ENCODE measurements at regions not wholly inside any gene's neighbourhood (a gene's known extent, or its start where the extent isn't known, plus 50 kb on each side); places are given as distances from the start of the nearest gene placed in this dataset.

DNA sequence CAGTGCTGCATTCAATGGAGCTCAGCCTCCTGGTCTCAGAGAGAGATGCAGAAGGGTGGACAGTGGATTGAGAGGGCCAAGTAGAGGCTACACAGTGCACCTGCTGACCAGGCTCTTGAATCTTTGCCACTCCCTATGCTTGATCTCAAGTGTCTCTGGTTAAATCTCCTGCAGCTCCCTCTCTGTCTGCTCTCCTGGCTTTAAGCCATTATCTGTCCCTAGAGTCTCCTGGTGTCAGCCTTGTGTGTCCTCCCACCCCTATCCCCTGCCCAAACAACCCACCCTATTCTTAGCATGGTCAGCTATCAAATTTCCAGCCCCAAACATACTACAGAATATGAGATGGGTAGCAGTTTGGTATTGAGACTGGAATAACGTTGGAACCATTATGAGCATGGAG, 479.3 kb upstream of the CELF2 start:
- Histone ChIP-seq H3K4me2 (ENCODE audit: insufficient read depth, low read length) (no peak overlapping the region), H3K9me3 (replicated peaks; ENCODE audit: control insufficient read depth, insufficient read depth, low read length) (no peaks in the 10 kb centered on the region), H2AFZ (ENCODE audit: low read depth, low read length) (no peak overlapping the region), H3K9me1 (replicated peaks; ENCODE audit: control insufficient read depth, extremely low read depth, insufficient read depth, low read length) (no peaks in the 10 kb centered on the region), H3K27me3 (ENCODE audit: control insufficient read depth in 2 of 2, insufficient read depth in 2 of 2, low read length in 2 of 2) (no peaks in the 10 kb centered on the region), H4K20me1 (replicated peaks; ENCODE audit: control insufficient read depth, extremely low read depth, insufficient read depth, low read length) (no peaks in the 10 kb centered on the region), H3K79me2 (ENCODE audit: control insufficient read depth, insufficient read depth, low read length) (no peaks in the 10 kb centered on the region), H3K27ac (ENCODE audit: insufficient read depth, low read depth, low read length) (no peak overlapping the region), H3K36me3 (ENCODE audit: control insufficient read depth in 2 of 2, extremely low read depth in 1 of 2, insufficient read depth in 2 of 2, low read length in 2 of 2) (no peaks in the 10 kb centered on the region), H3K9ac (replicated peaks; ENCODE audit: extremely low read depth, insufficient read depth, low read length) (no peak overlapping the region), H3K4me1 (ENCODE audit: control insufficient read depth, extremely low read depth, insufficient read depth, low read length) (no peaks in the 10 kb centered on the region), H3K4me3 (replicated peaks in 1 of 3; ENCODE audit: insufficient read depth in 1 of 3, low read depth in 1 of 3, low read length in 3 of 3) (no peak overlapping the region)
- dilution Hi-C loops (cut with MboI; ENCODE audit: extremely low pct_ligation_motif_present, low sequenced_read_pairs) (no loop called here), intact Hi-C loops (cut with micrococcal nuclease) (no loop called here)
- ChIA-PET POLR2A (no interaction called here), CTCF (no interaction called here)
- no TSS peak for BruUV-seq (replicated peaks)
- TF ChIP-seq JUN (IDR thresholded peaks at IDR 0.05; ENCODE audit: borderline replicate concordance, insufficient read depth, insufficient read length, low read depth) = no peak
- no peak for TF ChIP-seq EZH2 (IDR thresholded peaks at IDR 0.05; ENCODE audit: borderline replicate concordance, low read depth, low read length, severe bottlenecking)
- no peak for TF ChIP-seq POLR2A (IDR thresholded peaks at IDR 0.05; ENCODE audit: low read depth, low read length)
- no peak for FAIRE-seq
- DNase-seq (ENCODE audit: low read depth, low spot score) = no peak

DNA sequence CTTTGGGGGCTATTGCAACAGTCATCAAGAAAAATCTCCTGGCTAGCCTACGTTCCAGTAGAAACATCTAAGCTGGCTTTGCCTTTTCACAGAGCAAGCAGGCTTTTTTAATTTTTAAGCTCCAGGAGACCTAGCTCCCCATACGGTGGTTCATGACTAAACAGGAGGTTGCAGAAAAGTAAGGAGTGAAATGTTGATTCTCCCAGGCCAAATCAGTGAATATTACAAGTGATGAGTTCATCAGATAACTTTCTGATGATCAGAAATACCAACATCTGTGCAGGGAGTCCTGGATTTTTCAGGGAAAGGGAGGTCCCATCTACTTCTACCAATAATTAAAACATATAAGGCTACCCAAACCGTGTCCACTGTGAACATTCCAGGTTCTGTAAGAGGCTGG, 477.3 kb upstream of the CELF2 start:
- H4K20me1 ChIP-seq (replicated peaks; ENCODE audit: control insufficient read depth, extremely low read depth, insufficient read depth, low read length) = no peaks in the 10 kb centered on the region
- CTCF ChIA-PET = no interaction called here
- no peak overlapping the region for H3K9ac ChIP-seq (replicated peaks; ENCODE audit: extremely low read depth, insufficient read depth, low read length)
- POLR2A ChIA-PET = no interaction called here
- H3K79me2 ChIP-seq (ENCODE audit: control insufficient read depth, insufficient read depth, low read length) = no peaks in the 10 kb centered on the region
- H3K4me2 ChIP-seq (ENCODE audit: insufficient read depth, low read length) = no peak overlapping the region
- no peaks in the 10 kb centered on the region for H3K9me3 ChIP-seq (replicated peaks; ENCODE audit: control insufficient read depth, insufficient read depth, low read length)
- no peak overlapping the region for H3K4me3 ChIP-seq (replicated peaks in 1 of 3; ENCODE audit: insufficient read depth in 1 of 3, low read depth in 1 of 3, low read length in 3 of 3)
- H3K36me3 ChIP-seq (ENCODE audit: control insufficient read depth in 2 of 2, extremely low read depth in 1 of 2, insufficient read depth in 2 of 2, low read length in 2 of 2) = no peaks in the 10 kb centered on the region
- intact Hi-C loops (cut with micrococcal nuclease) = no loop called here
- no peak overlapping the region for H3K27ac ChIP-seq (ENCODE audit: insufficient read depth, low read depth, low read length)
- no peaks in the 10 kb centered on the region for H3K4me1 ChIP-seq (ENCODE audit: control insufficient read depth, extremely low read depth, insufficient read depth, low read length)
- H3K27me3 ChIP-seq (ENCODE audit: control insufficient read depth in 2 of 2, insufficient read depth in 2 of 2, low read length in 2 of 2) = no peaks in the 10 kb centered on the region
- H3K9me1 ChIP-seq (replicated peaks; ENCODE audit: control insufficient read depth, extremely low read depth, insufficient read depth, low read length) = no peaks in the 10 kb centered on the region
- BruUV-seq (replicated peaks) = no TSS peak
- DNase-seq (ENCODE audit: low read depth, low spot score) (no peak), FAIRE-seq (no peak)
- dilution Hi-C loops (cut with MboI; ENCODE audit: extremely low pct_ligation_motif_present, low sequenced_read_pairs) = no loop called here
- no peak overlapping the region for H2AFZ ChIP-seq (ENCODE audit: low read depth, low read length)
- no peak for TF ChIP-seq MYC (IDR thresholded peaks at IDR 0.05; ENCODE audit: low read depth, low read length)
- TF ChIP-seq FOS (IDR thresholded peaks at IDR 0.05; ENCODE audit: borderline replicate concordance, insufficient read depth, low read length) = no peak
- TF ChIP-seq POLR2A (IDR thresholded peaks at IDR 0.05; ENCODE audit: low read depth, low read length) = no peak
- TF ChIP-seq EZH2 (IDR thresholded peaks at IDR 0.05; ENCODE audit: borderline replicate concordance, low read depth, low read length, severe bottlenecking) = no peak
- TF ChIP-seq CTCF (IDR thresholded peaks at IDR 0.05; ENCODE audit: extremely low read depth in 1 of 2, insufficient read depth in 1 of 2, low read depth in 1 of 2, low read length in 2 of 2) = no peak
- no peak for TF ChIP-seq MAX (IDR thresholded peaks at IDR 0.05; ENCODE audit: insufficient read depth, insufficient read length)
- TF ChIP-seq POLR2AphosphoS5 (IDR thresholded peaks at IDR 0.05; ENCODE audit: insufficient read depth, low read depth, low read length) = no peak
- no peak for TF ChIP-seq GATA2 (IDR thresholded peaks at IDR 0.05; ENCODE audit: insufficient read depth, insufficient read length, low read depth, low read length)
- TF ChIP-seq JUN (IDR thresholded peaks at IDR 0.05; ENCODE audit: borderline replicate concordance, insufficient read depth, insufficient read length, low read depth) = no peak

Data from endothelial cell of umbilical vein (primary cell).